ENCODE measurements at regions not wholly inside any gene's neighbourhood (a gene's known extent, or its start where the extent isn't known, plus 50 kb on each side); places are given as distances from the start of the nearest gene placed in this dataset.

- Mint-ChIP-seq H3K27me3 (ENCODE audit: insufficient read depth, low read depth, poor library complexity) (no peaks in the 10 kb centered on the region), H3K4me3 (no peak overlapping the region), H3K4me1 (no peaks in the 10 kb centered on the region), H3K9me3 (no peaks in the 10 kb centered on the region), H3K27ac (no peak overlapping the region), H3K36me3 (ENCODE audit: low read depth) (no peaks in the 10 kb centered on the region)
- H3K4me3 ChIP-seq: no peak overlapping the region
- DNase-seq (ENCODE audit: low spot score) (no peak), ATAC-seq (no peak)
- H3K9me2 ChIP-seq (ENCODE audit: insufficient read depth): peaks cover 1% of the 10 kb centered on the region; the same call in 1 of the 2 replicates
- no peak overlapping the region for H3K27ac ChIP-seq (ENCODE audit: low read depth)
- no peak overlapping the region for H3K4me2 ChIP-seq
- no peaks in the 10 kb centered on the region for H4K20me1 ChIP-seq (replicated peaks; ENCODE audit: insufficient read depth)
- no peaks in the 10 kb centered on the region for H3K36me3 ChIP-seq (ENCODE audit: insufficient read depth)
- H3K79me2 ChIP-seq (replicated peaks; ENCODE audit: insufficient read depth): no peaks in the 10 kb centered on the region
- H3K4me1 ChIP-seq (ENCODE audit: insufficient read depth): no peaks in the 10 kb centered on the region
- H3K27me3 ChIP-seq (ENCODE audit: insufficient read depth): no peaks in the 10 kb centered on the region
- H2AFZ ChIP-seq: no peak overlapping the region
- no peaks in the 10 kb centered on the region for H3F3A ChIP-seq (replicated peaks; ENCODE audit: low read depth)
- TF ChIP-seq ETS1 (IDR thresholded peaks at IDR 0.05) (no peak), EZH2 (IDR thresholded peaks at IDR 0.05; ENCODE audit: low read depth, unreplicated experiment) (no peak), STAT1 (IDR thresholded peaks at IDR 0.05; ENCODE audit: unreplicated experiment) (no peak), ZNF331 (CRISPR knock-in tag; IDR thresholded peaks at IDR 0.05; ENCODE audit: low read depth) (no peak), CTCF (conservative IDR thresholded peaks at IDR 0.05; ENCODE audit: low read depth in 2 of 2) (no peak), POLR2AphosphoS5 (IDR thresholded peaks at IDR 0.05; ENCODE audit: low read depth) (no peak), CREB1 (CRISPR knock-in tag; IDR thresholded peaks at IDR 0.05; ENCODE audit: low read depth) (no peak), ZNF462 (CRISPR knock-in tag; IDR thresholded peaks at IDR 0.05) (no peak), EZH2phosphoT487 (IDR thresholded peaks at IDR 0.05; ENCODE audit: unreplicated experiment) (no peak)
Observed at GRCh38 chr2:17095340-17095739, 422.9 kb downstream of the RAD51AP2 start.

Measured in GM23338 (cell line).